Right renal cortex interstitium (tissue), 3 donors: ENCODE measurements at regions not wholly inside any gene's neighbourhood (a gene's known extent, or its start where the extent isn't known, plus 50 kb on each side); places are given as distances from the start of the nearest gene placed in this dataset.
"Not testable (repeated sequence)": the region's sequence is repeated elsewhere in the genome, so short reads cannot be mapped to it uniquely, and the experiment has no call there.

ENCODE experiments used
- DNase-seq, 3 donors: peaks; one replicate each; pipeline ENCODE4 v3.0.0-alpha.2; 2013; ENCODE audit warnings: low read depth in 3 of 3, low spot score in 2 of 3

- no peak for DNase-seq
Measured at GRCh38 chr2:58636872-58637271, 395.7 kb upstream of the FANCL start.

GRCh38 chr2:58635801-58636375, 394.8 kb upstream of the FANCL start:
- no peak for DNase-seq

- no peak for DNase-seq
Measured at GRCh38 chr2:58634653-58635370, 393.7 kb upstream of the FANCL start.

GRCh38 chr2:58633613-58634365, 392.7 kb upstream of the FANCL start:
- DNase-seq: no peak

- DNase-seq: no peak
Measured at GRCh38 chr2:58631986-58632385, 390.9 kb upstream of the FANCL start.

- DNase-seq: no peak
Measured at GRCh38 chr2:58629545-58630119, 388.5 kb upstream of the FANCL start.

- DNase-seq: no peak
Measured at GRCh38 chr2:58620896-58621295, 379.8 kb upstream of the FANCL start.

- DNase-seq: no peak
Measured at GRCh38 chr2:58620093-58620492, 379.0 kb upstream of the FANCL start.

- no peak for DNase-seq
Measured at GRCh38 chr2:58616961-58617360, 375.8 kb upstream of the FANCL start.

GRCh38 chr2:58614219-58614618, 373.1 kb upstream of the FANCL start:
- no peak for DNase-seq

- DNase-seq: no peak
Measured at GRCh38 chr2:58612973-58613372, 371.8 kb upstream of the FANCL start.

GRCh38 chr2:58609326-58609725, 368.2 kb upstream of the FANCL start:
- no peak for DNase-seq

GRCh38 chr2:58608146-58608545, 367.0 kb upstream of the FANCL start:
- DNase-seq: no peak

GRCh38 chr2:58607448-58607847, 366.3 kb upstream of the FANCL start:
- no peak for DNase-seq

- DNase-seq: no peak
Measured at GRCh38 chr2:58606799-58607198, 365.7 kb upstream of the FANCL start.

- no peak for DNase-seq
Measured at GRCh38 chr2:58604096-58604495, 363.0 kb upstream of the FANCL start.

- DNase-seq: no peak
Measured at GRCh38 chr2:58601017-58601416, 359.9 kb upstream of the FANCL start.

GRCh38 chr2:58598171-58598570, 357.0 kb upstream of the FANCL start:
- DNase-seq: no peak

- DNase-seq: no peak
Measured at GRCh38 chr2:58595714-58596113, 354.6 kb upstream of the FANCL start.

GRCh38 chr2:58594762-58595161, 353.6 kb upstream of the FANCL start:
- no peak for DNase-seq

- no peak for DNase-seq
Measured at GRCh38 chr2:58594175-58594574, 353.1 kb upstream of the FANCL start.

- DNase-seq: not testable (repeated sequence)
Measured at GRCh38 chr2:58586178-58586577, 345.1 kb upstream of the FANCL start.
